Thyroid gland (tissue), 4 donors: ENCODE measurements at regions not wholly inside any gene's neighbourhood (a gene's known extent, or its start where the extent isn't known, plus 50 kb on each side); places are given as distances from the start of the nearest gene placed in this dataset.

ENCODE experiments used
- POLR2A ChIP-seq, 2 donors: fragments of 450-650 bp; IDR thresholded peaks; one replicate each; pipeline ENCODE4 v1.6.1; 2017; ENCODE audit warnings: antibody characterized with exemption in 2 of 2, mild to moderate bottlenecking in 2 of 2, moderate library complexity in 1 of 2
- TF ChIP-seq, protein P1 (sequence below), 6 experiments: fragments of 200-600 bp in 3 of 6; fragments of 450-650 bp in 3 of 6; sonication (generic) in 3 of 6; IDR thresholded peaks; one replicate each; pipeline ENCODE4 v1.5.1; 2016 to 2019; ENCODE audit warnings: antibody characterized with exemption in 6 of 6, mild to moderate bottlenecking in 2 of 6, inconsistent platforms in 1 of 6, moderate library complexity in 1 of 6

DNA sequence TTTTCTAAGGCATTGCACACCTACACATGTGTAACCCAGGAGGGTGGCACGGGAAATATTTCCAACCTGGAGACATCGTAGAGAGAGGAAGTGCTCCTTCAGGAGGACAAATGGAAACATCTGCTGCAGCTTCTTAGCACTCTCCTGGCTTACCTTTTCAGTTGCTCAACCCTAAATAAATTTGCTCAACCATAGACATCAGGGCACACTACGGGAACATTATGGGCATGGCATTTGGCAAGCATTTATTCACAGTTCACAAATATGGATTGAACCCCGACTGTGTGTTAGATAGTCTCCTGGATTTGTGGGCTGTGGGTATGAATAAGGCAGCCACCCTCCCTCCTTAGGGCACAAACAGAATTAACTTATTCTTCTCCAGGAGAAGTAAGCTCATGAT is 118.7 kb downstream of the SOX4 start:
- TF ChIP-seq, protein P1, sequence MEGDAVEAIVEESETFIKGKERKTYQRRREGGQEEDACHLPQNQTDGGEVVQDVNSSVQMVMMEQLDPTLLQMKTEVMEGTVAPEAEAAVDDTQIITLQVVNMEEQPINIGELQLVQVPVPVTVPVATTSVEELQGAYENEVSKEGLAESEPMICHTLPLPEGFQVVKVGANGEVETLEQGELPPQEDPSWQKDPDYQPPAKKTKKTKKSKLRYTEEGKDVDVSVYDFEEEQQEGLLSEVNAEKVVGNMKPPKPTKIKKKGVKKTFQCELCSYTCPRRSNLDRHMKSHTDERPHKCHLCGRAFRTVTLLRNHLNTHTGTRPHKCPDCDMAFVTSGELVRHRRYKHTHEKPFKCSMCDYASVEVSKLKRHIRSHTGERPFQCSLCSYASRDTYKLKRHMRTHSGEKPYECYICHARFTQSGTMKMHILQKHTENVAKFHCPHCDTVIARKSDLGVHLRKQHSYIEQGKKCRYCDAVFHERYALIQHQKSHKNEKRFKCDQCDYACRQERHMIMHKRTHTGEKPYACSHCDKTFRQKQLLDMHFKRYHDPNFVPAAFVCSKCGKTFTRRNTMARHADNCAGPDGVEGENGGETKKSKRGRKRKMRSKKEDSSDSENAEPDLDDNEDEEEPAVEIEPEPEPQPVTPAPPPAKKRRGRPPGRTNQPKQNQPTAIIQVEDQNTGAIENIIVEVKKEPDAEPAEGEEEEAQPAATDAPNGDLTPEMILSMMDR (IDR thresholded peaks at IDR 0.05) = no peak
- no peak for TF ChIP-seq POLR2A (IDR thresholded peaks at IDR 0.05)
